Activated B cell treated with CpG ODN at 0.5 μM for 24 hours (primary cell): ENCODE measurements at regions not wholly inside any gene's neighbourhood (a gene's known extent, or its start where the extent isn't known, plus 50 kb on each side); places are given as distances from the start of the nearest gene placed in this dataset.

Source experiments
- ATAC-seq: fragments of 200-7000 bp; cut with Tn5 transposase; one replicate; pipeline ENCODE4 v1.10.0; 2021; ENCODE audit warnings: low read depth, mild to moderate bottlenecking, moderate library complexity
- CTCF ChIA-PET: fragments of 350-600 bp; sonication (Branson Sonifier 250); formaldehyde crosslinking; loops from one replicate; lab custom pipeline; 2021; ENCODE audit warnings: antibody characterized with exemption; lab: Charles Lee
- POLR2A ChIA-PET: fragments of 350-600 bp; sonication (Branson Sonifier 250); formaldehyde crosslinking; loops from one replicate; lab custom pipeline; 2021; ENCODE audit warnings: antibody characterized with exemption; lab: Charles Lee
- DNase-seq: peaks from one replicate; pipeline ENCODE4 v3.0.0; 2022
- H3K27ac Mint-ChIP-seq: one replicate; pipeline ENCODE4 v1.8.0; 2020; ENCODE audit warnings: mixed read lengths
- H3K27me3 Mint-ChIP-seq: one replicate; pipeline ENCODE4 v1.8.0; 2021; ENCODE audit warnings: mixed read lengths
- H3K36me3 Mint-ChIP-seq: one replicate; pipeline ENCODE4 v1.8.0; 2021; ENCODE audit warnings: low read depth, mixed read lengths
- H3K4me1 Mint-ChIP-seq: one replicate; pipeline ENCODE4 v1.8.0; 2021; ENCODE audit warnings: mixed read lengths
- H3K4me3 Mint-ChIP-seq: one replicate; pipeline ENCODE4 v1.8.0; 2020; ENCODE audit warnings: mild to moderate bottlenecking, mixed read lengths
- H3K9me3 Mint-ChIP-seq: one replicate; pipeline ENCODE4 v1.8.0; 2020; ENCODE audit warnings: mixed read lengths
- intact Hi-C: fragments of 100-400 bp; cut with micrococcal nuclease; formaldehyde crosslinking; loops from one replicate; pipeline ENCODE4 v1.15.1; 2024
- TF ChIP-seq, protein P1 (sequence below): fragments of 200-600 bp; IDR thresholded peaks from one replicate; pipeline ENCODE4 v1.8.0; 2022; ENCODE audit warnings: antibody characterized with exemption, mild to moderate bottlenecking

DNA sequence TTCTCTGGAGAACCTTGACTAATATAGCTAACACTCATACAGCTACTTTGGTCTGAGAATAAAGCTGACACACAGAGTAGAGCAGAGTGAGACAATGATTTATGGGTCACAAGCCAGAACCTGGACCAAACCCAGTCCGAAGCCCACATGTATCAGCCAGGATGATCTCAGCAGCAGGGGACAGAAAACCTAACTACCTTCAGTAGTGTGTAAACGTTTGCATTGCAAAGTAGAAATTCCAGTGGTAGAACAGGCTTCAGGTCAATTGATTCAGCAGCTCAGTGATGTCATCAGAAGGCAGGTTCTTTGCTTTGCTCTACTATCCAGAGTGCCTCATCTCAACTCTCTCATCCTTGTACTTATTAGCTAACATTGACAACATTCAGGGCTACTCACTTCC is 62.5 kb upstream of the PALS2 start:
- no peaks in the 10 kb centered on the region for H3K9me3 Mint-ChIP-seq
- H3K27ac Mint-ChIP-seq = no peak overlapping the region
- intact Hi-C loops = no loop called here
- TF ChIP-seq, protein P1, sequence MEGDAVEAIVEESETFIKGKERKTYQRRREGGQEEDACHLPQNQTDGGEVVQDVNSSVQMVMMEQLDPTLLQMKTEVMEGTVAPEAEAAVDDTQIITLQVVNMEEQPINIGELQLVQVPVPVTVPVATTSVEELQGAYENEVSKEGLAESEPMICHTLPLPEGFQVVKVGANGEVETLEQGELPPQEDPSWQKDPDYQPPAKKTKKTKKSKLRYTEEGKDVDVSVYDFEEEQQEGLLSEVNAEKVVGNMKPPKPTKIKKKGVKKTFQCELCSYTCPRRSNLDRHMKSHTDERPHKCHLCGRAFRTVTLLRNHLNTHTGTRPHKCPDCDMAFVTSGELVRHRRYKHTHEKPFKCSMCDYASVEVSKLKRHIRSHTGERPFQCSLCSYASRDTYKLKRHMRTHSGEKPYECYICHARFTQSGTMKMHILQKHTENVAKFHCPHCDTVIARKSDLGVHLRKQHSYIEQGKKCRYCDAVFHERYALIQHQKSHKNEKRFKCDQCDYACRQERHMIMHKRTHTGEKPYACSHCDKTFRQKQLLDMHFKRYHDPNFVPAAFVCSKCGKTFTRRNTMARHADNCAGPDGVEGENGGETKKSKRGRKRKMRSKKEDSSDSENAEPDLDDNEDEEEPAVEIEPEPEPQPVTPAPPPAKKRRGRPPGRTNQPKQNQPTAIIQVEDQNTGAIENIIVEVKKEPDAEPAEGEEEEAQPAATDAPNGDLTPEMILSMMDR = no peak
- POLR2A ChIA-PET = no interaction called here
- CTCF ChIA-PET = interaction anchor here (1.4 kb wide), 1 partner anchor 10 kb away, joined by 3 read pairs; no protein-coding TSS in a partner anchor
- ATAC-seq = no peak
- DNase-seq = no peak
- no peaks in the 10 kb centered on the region for H3K4me1 Mint-ChIP-seq
- H3K27me3 Mint-ChIP-seq = peaks cover 9% of the 10 kb centered on the region
- no peak overlapping the region for H3K4me3 Mint-ChIP-seq
- no peaks in the 10 kb centered on the region for H3K36me3 Mint-ChIP-seq

DNA sequence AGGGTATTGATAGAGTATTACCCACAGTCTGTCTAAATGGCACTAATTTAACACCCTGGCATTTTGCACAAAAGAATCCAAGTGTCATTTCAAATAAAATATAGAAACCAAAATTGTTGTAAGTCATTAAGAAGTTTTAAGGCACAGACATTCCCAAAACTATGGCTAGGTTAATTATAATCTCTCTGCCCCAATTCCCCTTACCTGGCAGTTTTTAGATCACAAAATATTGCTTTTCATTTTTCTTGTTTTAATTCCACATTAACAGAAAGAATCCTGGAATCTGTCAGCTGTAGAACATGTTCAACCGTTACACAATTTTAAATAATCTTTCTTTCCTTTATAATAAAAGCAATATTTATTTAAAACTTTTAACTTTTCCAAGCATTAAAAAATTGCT is 56.1 kb upstream of the PALS2 start:
- H3K4me1 Mint-ChIP-seq = no peaks in the 10 kb centered on the region
- no peak overlapping the region for H3K4me3 Mint-ChIP-seq
- ChIA-PET CTCF (no interaction called here), POLR2A (no interaction called here)
- DNase-seq = no peak
- TF ChIP-seq, protein P1 = no peak
- H3K36me3 Mint-ChIP-seq = no peaks in the 10 kb centered on the region
- intact Hi-C loops = no loop called here
- no peaks in the 10 kb centered on the region for H3K9me3 Mint-ChIP-seq
- H3K27ac Mint-ChIP-seq = no peak overlapping the region
- ATAC-seq = no peak
- peaks cover 22% of the 10 kb centered on the region for H3K27me3 Mint-ChIP-seq

DNA sequence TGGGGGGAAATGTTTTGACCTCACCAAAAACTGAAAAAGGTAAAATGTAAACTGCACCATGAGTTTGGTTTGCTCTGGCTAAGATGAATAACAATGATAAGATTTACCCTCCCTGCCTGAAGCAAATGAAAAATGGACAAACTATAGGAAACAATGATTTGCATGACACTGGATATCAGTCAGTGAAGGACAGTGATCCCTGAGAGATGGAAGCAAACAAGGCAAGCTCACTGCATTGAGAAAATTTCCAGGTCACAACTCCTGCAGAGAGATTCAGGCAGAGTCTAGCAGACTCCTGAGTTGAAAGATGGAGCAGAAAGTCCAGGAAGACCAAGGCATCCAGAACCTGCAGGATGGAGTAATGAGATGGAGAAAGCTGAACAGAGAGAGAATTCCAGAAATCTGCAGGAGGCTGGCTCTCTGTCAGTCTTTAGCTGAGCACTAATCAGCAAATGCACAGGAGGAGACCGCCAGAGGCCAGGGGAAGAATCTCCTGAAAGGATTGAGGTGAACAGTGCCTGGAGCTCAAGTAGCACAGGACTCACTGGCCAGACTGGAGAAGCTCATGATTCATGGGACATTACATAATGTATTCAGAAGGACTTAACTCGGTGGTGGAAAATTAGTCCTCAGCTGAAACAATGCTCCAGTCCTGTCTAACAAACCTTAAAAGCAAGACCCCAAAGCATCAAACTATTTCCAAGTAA is 51.2 kb upstream of the PALS2 start:
- no peak overlapping the region for H3K27ac Mint-ChIP-seq
- H3K9me3 Mint-ChIP-seq = no peaks in the 10 kb centered on the region
- no peaks in the 10 kb centered on the region for H3K4me1 Mint-ChIP-seq
- H3K27me3 Mint-ChIP-seq = peaks cover 19% of the 10 kb centered on the region
- ChIA-PET CTCF (no interaction called here), POLR2A (no interaction called here)
- no peak for ATAC-seq
- H3K4me3 Mint-ChIP-seq = no peak overlapping the region
- no peak for DNase-seq
- no peaks in the 10 kb centered on the region for H3K36me3 Mint-ChIP-seq
- TF ChIP-seq, protein P1 = no peak
- intact Hi-C loops = no loop called here
